OCI-LY7 (cell line): ENCODE measurements at regions not wholly inside any gene's neighbourhood (a gene's known extent, or its start where the extent isn't known, plus 50 kb on each side); places are given as distances from the start of the nearest gene placed in this dataset.

ENCODE experiments used
- CTCF ChIP-seq: fragments of 200-600 bp; sonication (generic); conservative IDR thresholded peaks from 2 replicates; pipeline ENCODE4 v1.5.1; 2014; ENCODE audit warnings: mild to moderate bottlenecking, antibody characterized with exemption, low read length, moderate library complexity, mixed read lengths
- EZH2phosphoT487 ChIP-seq: fragments of 200-600 bp; sonication (generic); IDR thresholded peaks from 2 replicates; pipeline ENCODE4 v1.6.1; 2018; ENCODE audit warnings: low read depth, borderline replicate concordance, mild to moderate bottlenecking, mixed run types, antibody characterized with exemption, low read length, moderate library complexity, mixed read lengths

- TF ChIP-seq CTCF, result no peak
- TF ChIP-seq EZH2phosphoT487, result no peak
Observed at GRCh38 chr2:184444623-184445223, 153.6 kb upstream of the ZNF804A start.
